ENCODE measurements at regions not wholly inside any gene's neighbourhood (a gene's known extent, or its start where the extent isn't known, plus 50 kb on each side); places are given as distances from the start of the nearest gene placed in this dataset.
A peak's percentile ranks its signal among the peaks of the same experiment; 100 is the strongest.

DNA sequence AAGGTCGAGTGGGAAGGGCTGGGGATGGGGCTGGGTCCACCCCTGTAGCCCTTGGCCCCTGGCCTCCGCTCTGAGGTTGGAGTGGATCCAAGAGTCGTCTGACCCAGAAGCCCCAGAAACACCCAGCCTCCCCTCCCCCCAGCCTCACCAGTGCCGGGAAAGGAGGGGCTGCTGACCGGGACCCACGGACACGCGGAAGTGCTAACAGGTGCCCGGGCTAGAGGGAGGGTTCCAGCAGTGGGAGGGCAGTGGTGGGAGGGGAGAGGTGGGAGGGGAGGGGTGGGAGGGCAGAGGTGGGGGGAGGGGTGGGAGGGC lies 131.8 kb upstream of the NKX1-1 start:
- TF ChIP-seq POLR2AphosphoS5 (IDR thresholded peaks at IDR 0.05; ENCODE audit: low read depth, low read length) (no peak), PAX5 (IDR thresholded peaks at IDR 0.05; ENCODE audit: insufficient read depth, low read length, severe bottlenecking) (no peak), POLR2A (IDR thresholded peaks at IDR 0.05; ENCODE audit: low read depth, low read length) (no peak), SPI1 (IDR thresholded peaks at IDR 0.05; ENCODE audit: low read depth, low read length) (no peak), POU2F2 (IDR thresholded peaks at IDR 0.05; ENCODE audit: low read depth, low read length) (no peak), TAF1 (IDR thresholded peaks at IDR 0.05; ENCODE audit: low read depth, low read length) (no peak)
- FAIRE-seq = no peak

GRCh38 chr4:1537410-1538095 lies 131.3 kb upstream of the NKX1-1 start:
- FAIRE-seq (no peak), DNase-seq (ENCODE audit: insufficient read length, low spot score) (no peak)
- TF ChIP-seq TAF1 (IDR thresholded peaks at IDR 0.05; ENCODE audit: low read depth, low read length) (no peak), SPI1 (IDR thresholded peaks at IDR 0.05; ENCODE audit: low read depth, low read length) (no peak), POU2F2 (IDR thresholded peaks at IDR 0.05; ENCODE audit: low read depth, low read length) (no peak), PAX5 (IDR thresholded peaks at IDR 0.05; ENCODE audit: insufficient read depth, low read length, severe bottlenecking) (no peak)

More for the DNA sequence above, 131.8 kb upstream of the NKX1-1 start:
- DNase-seq (ENCODE audit: insufficient read length, low spot score) = no peak

DNA sequence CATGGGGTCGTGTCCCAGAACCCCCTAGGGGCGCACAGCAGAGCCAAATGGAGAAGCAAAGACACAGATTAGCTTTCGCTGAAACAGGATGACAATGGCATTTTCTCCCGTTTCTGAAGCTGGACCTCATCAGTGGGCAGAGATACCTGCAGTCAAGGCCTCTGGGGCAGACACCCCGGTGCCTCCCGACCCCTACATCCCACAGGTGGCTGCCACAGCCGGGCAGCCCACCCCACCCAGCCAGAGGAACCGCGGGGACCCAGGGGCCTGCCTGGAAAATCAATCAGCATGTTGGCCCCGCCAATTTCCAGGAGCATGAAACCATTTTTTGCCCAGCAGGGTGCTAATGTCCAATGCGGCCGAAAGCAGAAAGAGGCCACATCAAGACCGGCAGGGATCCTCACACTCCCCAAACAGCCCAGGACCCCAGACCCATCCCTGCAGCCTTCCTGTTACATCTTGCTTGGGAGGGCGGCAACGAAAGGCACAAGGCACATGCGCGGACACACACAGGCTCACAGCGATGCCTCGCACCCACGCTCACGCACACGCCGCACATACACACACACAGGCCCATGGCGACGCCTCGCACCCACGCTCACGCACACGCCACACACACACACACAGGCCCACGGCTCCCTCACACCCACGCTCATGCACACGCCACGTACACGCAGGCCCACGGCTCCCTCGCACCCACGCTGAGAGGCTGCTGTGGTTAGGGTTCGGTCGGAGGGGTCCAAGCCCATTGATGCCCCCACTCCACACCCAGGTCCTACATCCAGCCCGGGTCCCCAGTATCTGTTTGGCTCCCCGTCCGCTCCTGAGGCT lies 130.6 kb upstream of the NKX1-1 start:
- TF ChIP-seq PAX5 (IDR thresholded peaks at IDR 0.05; ENCODE audit: insufficient read depth, low read length, severe bottlenecking) (no peak), POU2F2 (IDR thresholded peaks at IDR 0.05; ENCODE audit: low read depth, low read length) (no peak), TAF1 (IDR thresholded peaks at IDR 0.05; ENCODE audit: low read depth, low read length) (no peak), POLR2A (IDR thresholded peaks at IDR 0.05; ENCODE audit: low read depth, low read length) (no peak), POLR2AphosphoS5 (IDR thresholded peaks at IDR 0.05; ENCODE audit: low read depth, low read length) (no peak), SPI1 (IDR thresholded peaks at IDR 0.05; ENCODE audit: low read depth, low read length) (no peak)
- no peak for DNase-seq (ENCODE audit: insufficient read length, low spot score)
- no peak for FAIRE-seq

- FAIRE-seq (no peak), DNase-seq (ENCODE audit: insufficient read length, low spot score) (no peak)
- TF ChIP-seq POLR2A (IDR thresholded peaks at IDR 0.05; ENCODE audit: low read depth, low read length) (no peak), POU2F2 (IDR thresholded peaks at IDR 0.05; ENCODE audit: low read depth, low read length) (no peak), PAX5 (IDR thresholded peaks at IDR 0.05; ENCODE audit: insufficient read depth, low read length, severe bottlenecking) (no peak), POLR2AphosphoS5 (IDR thresholded peaks at IDR 0.05; ENCODE audit: low read depth, low read length) (no peak), TAF1 (IDR thresholded peaks at IDR 0.05; ENCODE audit: low read depth, low read length) (no peak), SPI1 (IDR thresholded peaks at IDR 0.05; ENCODE audit: low read depth, low read length) (no peak)
These were observed 129.8 kb upstream of the NKX1-1 start for GRCh38 chr4:1535926-1536578.

DNA sequence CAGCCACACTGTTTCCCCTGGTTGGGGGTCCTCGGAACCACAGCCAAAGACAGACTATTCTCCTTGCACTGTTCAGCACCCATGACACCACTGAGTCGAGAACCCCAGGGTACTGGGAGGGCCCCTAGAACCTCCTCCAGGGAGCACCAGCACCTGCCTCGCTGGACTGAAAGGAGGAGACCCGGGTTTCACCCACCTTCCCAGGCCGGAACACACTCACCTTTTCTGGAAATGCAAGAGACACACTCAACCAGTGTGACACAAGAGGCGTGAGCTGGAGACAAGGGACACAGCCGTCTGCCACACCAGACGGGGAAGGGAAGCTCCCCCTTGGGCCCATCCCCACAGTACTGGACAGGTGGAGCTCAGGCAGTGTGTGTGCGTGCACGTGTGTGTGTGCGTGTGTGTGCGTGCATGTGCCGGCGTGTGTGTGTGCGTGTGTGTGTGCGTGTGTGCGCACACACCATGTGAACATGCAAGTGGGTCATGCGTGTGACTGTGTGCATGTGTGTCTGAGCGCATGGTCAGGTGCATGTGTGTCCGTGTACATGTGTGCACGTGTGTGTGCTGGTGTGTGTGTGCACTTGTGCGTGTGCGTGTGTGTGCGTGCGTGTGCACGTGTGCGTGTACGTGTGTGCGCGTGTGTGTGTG lies 128.8 kb upstream of the NKX1-1 start:
- peak; percentile 26 for FAIRE-seq
- DNase-seq (ENCODE audit: insufficient read length, low spot score) = no peak
- TF ChIP-seq POLR2AphosphoS5 (IDR thresholded peaks at IDR 0.05; ENCODE audit: low read depth, low read length) (no peak), TAF1 (IDR thresholded peaks at IDR 0.05; ENCODE audit: low read depth, low read length) (no peak), SPI1 (IDR thresholded peaks at IDR 0.05; ENCODE audit: low read depth, low read length) (no peak), POU2F2 (IDR thresholded peaks at IDR 0.05; ENCODE audit: low read depth, low read length) (peak; percentile 44; the same call in 1 of the 2 replicates), PAX5 (IDR thresholded peaks at IDR 0.05; ENCODE audit: insufficient read depth, low read length, severe bottlenecking) (no peak)

DNA sequence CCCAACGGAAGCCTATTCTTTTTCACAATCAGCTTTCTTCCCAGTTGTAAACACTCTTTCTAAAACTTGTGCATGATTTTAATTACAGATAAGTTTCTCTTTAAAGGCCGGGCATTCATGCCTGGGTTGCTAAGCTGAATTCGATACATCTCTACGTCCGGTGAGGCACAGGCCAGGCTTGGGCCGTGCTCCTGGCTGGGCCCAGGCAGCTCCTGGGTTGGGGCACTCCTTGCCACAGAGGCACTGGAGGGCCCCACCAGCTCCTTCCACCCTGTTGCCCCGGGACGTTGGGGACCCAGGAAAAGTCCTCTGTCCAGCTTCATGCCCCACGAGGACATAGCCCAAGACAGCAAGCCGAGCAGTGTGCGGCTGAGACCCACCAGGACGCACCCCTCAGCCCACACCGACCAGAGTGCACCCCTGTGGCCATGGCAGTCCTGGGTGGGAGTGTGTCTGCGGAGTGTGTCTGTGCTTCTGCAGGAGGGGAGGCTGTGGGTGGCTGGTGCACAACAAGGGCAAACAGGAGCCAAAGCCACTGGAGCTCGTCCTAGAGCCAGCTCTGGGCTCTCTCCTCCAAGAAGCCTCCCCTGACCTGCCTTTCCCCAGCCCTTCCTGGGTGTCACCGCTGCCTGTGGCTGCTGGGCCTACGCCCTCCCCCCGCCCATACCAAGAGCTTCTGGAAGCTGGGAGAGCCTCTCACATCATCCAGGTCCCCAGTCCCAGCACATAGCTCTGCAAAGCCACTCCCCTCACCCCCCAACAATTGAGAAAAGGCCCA lies 128.0 kb upstream of the NKX1-1 start:
- TF ChIP-seq TAF1 (IDR thresholded peaks at IDR 0.05; ENCODE audit: low read depth, low read length) = no peak
- TF ChIP-seq PAX5 (IDR thresholded peaks at IDR 0.05; ENCODE audit: insufficient read depth, low read length, severe bottlenecking) = no peak
- no peak for TF ChIP-seq SPI1 (IDR thresholded peaks at IDR 0.05; ENCODE audit: low read depth, low read length)
- no peak for TF ChIP-seq POLR2AphosphoS5 (IDR thresholded peaks at IDR 0.05; ENCODE audit: low read depth, low read length)
- TF ChIP-seq POLR2A (IDR thresholded peaks at IDR 0.05; ENCODE audit: low read depth, low read length) = no peak
- no peak for TF ChIP-seq POU2F2 (IDR thresholded peaks at IDR 0.05; ENCODE audit: low read depth, low read length)
- FAIRE-seq = no peak
- DNase-seq (ENCODE audit: insufficient read length, low spot score) = no peak

- FAIRE-seq = no peak
- no peak for DNase-seq (ENCODE audit: insufficient read length, low spot score)
- TF ChIP-seq TAF1 (IDR thresholded peaks at IDR 0.05; ENCODE audit: low read depth, low read length) (no peak), POU2F2 (IDR thresholded peaks at IDR 0.05; ENCODE audit: low read depth, low read length) (no peak), POLR2A (IDR thresholded peaks at IDR 0.05; ENCODE audit: low read depth, low read length) (no peak), PAX5 (IDR thresholded peaks at IDR 0.05; ENCODE audit: insufficient read depth, low read length, severe bottlenecking) (no peak), SPI1 (IDR thresholded peaks at IDR 0.05; ENCODE audit: low read depth, low read length) (no peak), POLR2AphosphoS5 (IDR thresholded peaks at IDR 0.05; ENCODE audit: low read depth, low read length) (no peak)
These were observed 127.3 kb upstream of the NKX1-1 start for GRCh38 chr4:1533501-1534064.

Measured in GM12891 (cell line).